ENCODE measurements at regions not wholly inside any gene's neighbourhood (a gene's known extent, or its start where the extent isn't known, plus 50 kb on each side); places are given as distances from the start of the nearest gene placed in this dataset.

GRCh38 chr1:237998581-237998980, 107.9 kb upstream of the ZP4 start:
- TF ChIP-seq CTCF (conservative IDR thresholded peaks at IDR 0.05) (no peak), EZH2 (IDR thresholded peaks at IDR 0.05; ENCODE audit: low read depth) (no peak)
